ENCODE measurements at regions not wholly inside any gene's neighbourhood (a gene's known extent, or its start where the extent isn't known, plus 50 kb on each side); places are given as distances from the start of the nearest gene placed in this dataset.

- DNase-seq, result no peak
Observed at GRCh38 chr3:99176169-99176964, 274.9 kb upstream of the DCBLD2 start.

- DNase-seq, result no peak
Observed at GRCh38 chr3:99175276-99175812, 273.8 kb upstream of the DCBLD2 start.

- peak in 1 of 2 experiments; percentile 52 for DNase-seq
Observed at GRCh38 chr3:99172736-99173657, 271.5 kb upstream of the DCBLD2 start.

- DNase-seq, result no peak
Observed at GRCh38 chr3:99171800-99172199, 270.3 kb upstream of the DCBLD2 start.

GRCh38 chr3:99170867-99171517, 269.5 kb upstream of the DCBLD2 start:
- DNase-seq, result no peak

GRCh38 chr3:99167071-99167470, 265.6 kb upstream of the DCBLD2 start:
- no peak for DNase-seq

GRCh38 chr3:99163314-99163713, 261.8 kb upstream of the DCBLD2 start:
- no peak for DNase-seq

GRCh38 chr3:99159220-99159762, 257.8 kb upstream of the DCBLD2 start:
- DNase-seq, result no peak

- no peak for DNase-seq
Observed at GRCh38 chr3:99145031-99145430, 243.5 kb upstream of the DCBLD2 start.

- DNase-seq, result no peak
Observed at GRCh38 chr3:99143493-99143892, 242.0 kb upstream of the DCBLD2 start.

GRCh38 chr3:99134986-99135385, 233.5 kb upstream of the DCBLD2 start:
- DNase-seq, result no peak

GRCh38 chr3:99131876-99132275, 230.4 kb upstream of the DCBLD2 start:
- DNase-seq, result no peak

- no peak for DNase-seq
Observed at GRCh38 chr3:99128725-99129505, 227.4 kb upstream of the DCBLD2 start.

- DNase-seq, result no peak
Observed at GRCh38 chr3:99128235-99128634, 226.7 kb upstream of the DCBLD2 start.

GRCh38 chr3:99126316-99126715, 224.8 kb upstream of the DCBLD2 start:
- no peak for DNase-seq

GRCh38 chr3:99119385-99119784, 217.9 kb upstream of the DCBLD2 start:
- DNase-seq, result no peak

GRCh38 chr3:99118381-99118780, 216.9 kb upstream of the DCBLD2 start:
- DNase-seq, result no peak

- DNase-seq, result peak in 1 of 2 experiments; percentile 16
Observed at GRCh38 chr3:99114565-99115291, 213.2 kb upstream of the DCBLD2 start.

- no peak for DNase-seq
Observed at GRCh38 chr3:99111235-99111634, 209.7 kb upstream of the DCBLD2 start.

- DNase-seq, result no peak
Observed at GRCh38 chr3:99110401-99110800, 208.9 kb upstream of the DCBLD2 start.

GRCh38 chr3:99108508-99108907, 207.0 kb upstream of the DCBLD2 start:
- DNase-seq, result no peak

Measured in NCI-H526 (cell line).